ENCODE measurements at regions not wholly inside any gene's neighbourhood (a gene's known extent, or its start where the extent isn't known, plus 50 kb on each side); places are given as distances from the start of the nearest gene placed in this dataset.

DNA sequence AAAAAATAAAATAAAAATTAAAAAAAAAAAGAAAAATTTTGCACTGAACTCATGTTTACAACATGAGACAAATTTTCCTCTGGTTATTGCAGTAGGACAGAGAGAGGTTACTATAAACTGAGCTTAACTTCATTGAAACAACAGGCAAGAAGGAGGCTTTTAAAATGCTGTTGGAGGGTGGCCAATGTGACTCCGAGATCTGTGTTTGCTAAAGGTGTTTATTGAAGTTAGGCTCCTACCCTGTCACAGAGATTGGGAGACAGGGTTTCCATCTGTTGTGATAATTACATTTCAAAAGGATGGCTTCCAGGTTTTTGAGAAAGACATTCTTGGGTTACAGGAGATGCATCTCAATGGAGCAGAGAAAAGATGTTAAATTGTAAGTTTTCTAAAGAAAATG, 370.5 kb upstream of the HS3ST1 start:
- H3K36me3 ChIP-seq (replicated peaks in 1 of 2; ENCODE audit: control extremely low read depth in 1 of 2, control insufficient read depth in 1 of 2, extremely low read depth in 1 of 2, insufficient read depth in 2 of 2, low read length in 1 of 2): no peaks in the 10 kb centered on the region
- no peak overlapping the region for H3K27ac Mint-ChIP-seq
- H4K20me1 ChIP-seq (ENCODE audit: control insufficient read depth, insufficient read depth, low read length, poor library complexity, severe bottlenecking): no peaks in the 10 kb centered on the region
- CTCF ChIA-PET: no interaction called here
- no peak overlapping the region for H3K4me3 ChIP-seq (ENCODE audit: control extremely low read depth in 1 of 5, extremely low read depth in 1 of 5, insufficient read depth in 1 of 5, low read depth in 2 of 5, low read length in 4 of 5)
- H3K79me2 ChIP-seq (ENCODE audit: control insufficient read depth, insufficient read depth, low read length): no peaks in the 10 kb centered on the region
- no peaks in the 10 kb centered on the region for H3K9me3 ChIP-seq (ENCODE audit: control extremely low read depth in 1 of 3, control insufficient read depth in 2 of 3, insufficient read depth in 1 of 3, low read length in 2 of 3)
- no peaks in the 10 kb centered on the region for H3K4me1 Mint-ChIP-seq
- no peaks in the 10 kb centered on the region for H3K27me3 Mint-ChIP-seq
- H3K27ac ChIP-seq (ENCODE audit: low read length in 2 of 2): no peak overlapping the region
- ATAC-seq (ENCODE audit: low read depth) (no peak), DNase-seq (no peak)
- H2AFZ ChIP-seq (ENCODE audit: insufficient read depth, low read depth, low read length, poor library complexity, severe bottlenecking): no peak overlapping the region
- H3K9ac ChIP-seq (ENCODE audit: low read length): no peak overlapping the region
- H3K4me1 ChIP-seq (ENCODE audit: control insufficient read depth in 2 of 2, insufficient read depth in 2 of 2, low read length in 2 of 2): no peaks in the 10 kb centered on the region
- POLR2A ChIA-PET: no interaction called here
- H3K27me3 ChIP-seq (replicated peaks in 1 of 4; ENCODE audit: control extremely low read depth in 1 of 4, control insufficient read depth in 3 of 4, insufficient read depth in 4 of 4, low read length in 3 of 4): no peaks in the 10 kb centered on the region
- TF ChIP-seq, protein P1, sequence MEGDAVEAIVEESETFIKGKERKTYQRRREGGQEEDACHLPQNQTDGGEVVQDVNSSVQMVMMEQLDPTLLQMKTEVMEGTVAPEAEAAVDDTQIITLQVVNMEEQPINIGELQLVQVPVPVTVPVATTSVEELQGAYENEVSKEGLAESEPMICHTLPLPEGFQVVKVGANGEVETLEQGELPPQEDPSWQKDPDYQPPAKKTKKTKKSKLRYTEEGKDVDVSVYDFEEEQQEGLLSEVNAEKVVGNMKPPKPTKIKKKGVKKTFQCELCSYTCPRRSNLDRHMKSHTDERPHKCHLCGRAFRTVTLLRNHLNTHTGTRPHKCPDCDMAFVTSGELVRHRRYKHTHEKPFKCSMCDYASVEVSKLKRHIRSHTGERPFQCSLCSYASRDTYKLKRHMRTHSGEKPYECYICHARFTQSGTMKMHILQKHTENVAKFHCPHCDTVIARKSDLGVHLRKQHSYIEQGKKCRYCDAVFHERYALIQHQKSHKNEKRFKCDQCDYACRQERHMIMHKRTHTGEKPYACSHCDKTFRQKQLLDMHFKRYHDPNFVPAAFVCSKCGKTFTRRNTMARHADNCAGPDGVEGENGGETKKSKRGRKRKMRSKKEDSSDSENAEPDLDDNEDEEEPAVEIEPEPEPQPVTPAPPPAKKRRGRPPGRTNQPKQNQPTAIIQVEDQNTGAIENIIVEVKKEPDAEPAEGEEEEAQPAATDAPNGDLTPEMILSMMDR (IDR thresholded peaks at IDR 0.05): no peak
- TF ChIP-seq EZH2 (IDR thresholded peaks at IDR 0.05; ENCODE audit: borderline replicate concordance, insufficient read depth, low read depth, low read length, poor library complexity, severe bottlenecking): no peak
- H3K4me3 Mint-ChIP-seq: no peak overlapping the region
- WGBS (ENCODE audit: insufficient coverage): 100% methylated on average over 1 of the region's 1 CpG
- H3K9me3 Mint-ChIP-seq (ENCODE audit: insufficient read depth): no peaks in the 10 kb centered on the region
- intact Hi-C loops (cut with micrococcal nuclease): no loop called here
- no peak overlapping the region for H3K4me2 ChIP-seq (replicated peaks; ENCODE audit: low read depth, low read length, poor library complexity, severe bottlenecking)

DNA sequence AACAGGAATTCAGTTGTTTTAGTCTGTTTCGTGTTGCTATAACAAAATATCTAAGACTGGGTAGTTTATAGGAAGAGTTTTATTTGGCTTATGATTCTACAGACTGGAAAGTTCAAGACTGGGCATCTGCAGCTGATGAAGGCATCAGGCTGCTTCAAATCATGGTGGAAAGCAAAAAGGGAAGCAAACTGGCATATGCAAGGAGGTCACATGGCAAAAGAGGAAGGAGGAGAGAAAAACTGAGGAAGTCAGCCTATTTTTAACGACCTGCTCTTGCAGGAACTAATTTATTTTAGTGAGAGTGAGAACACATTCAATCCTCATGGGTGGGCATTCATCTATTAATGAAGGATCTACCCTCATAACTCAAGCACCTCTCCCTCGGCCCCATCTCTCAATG, 363.1 kb upstream of the HS3ST1 start:
- Histone ChIP-seq H4K20me1 (ENCODE audit: control insufficient read depth, insufficient read depth, low read length, poor library complexity, severe bottlenecking) (no peaks in the 10 kb centered on the region), H2AFZ (ENCODE audit: insufficient read depth, low read depth, low read length, poor library complexity, severe bottlenecking) (no peak overlapping the region), H3K9ac (ENCODE audit: low read length) (no peak overlapping the region), H3K36me3 (replicated peaks in 1 of 2; ENCODE audit: control extremely low read depth in 1 of 2, control insufficient read depth in 1 of 2, extremely low read depth in 1 of 2, insufficient read depth in 2 of 2, low read length in 1 of 2) (no peaks in the 10 kb centered on the region), H3K27ac (ENCODE audit: low read length in 2 of 2) (no peak overlapping the region), H3K4me2 (replicated peaks; ENCODE audit: low read depth, low read length, poor library complexity, severe bottlenecking) (no peak overlapping the region), H3K9me3 (ENCODE audit: control extremely low read depth in 1 of 3, control insufficient read depth in 2 of 3, insufficient read depth in 1 of 3, low read length in 2 of 3) (no peaks in the 10 kb centered on the region), H3K4me3 (ENCODE audit: control extremely low read depth in 1 of 5, extremely low read depth in 1 of 5, insufficient read depth in 1 of 5, low read depth in 2 of 5, low read length in 4 of 5) (no peak overlapping the region), H3K4me1 (ENCODE audit: control insufficient read depth in 2 of 2, insufficient read depth in 2 of 2, low read length in 2 of 2) (no peaks in the 10 kb centered on the region), H3K79me2 (ENCODE audit: control insufficient read depth, insufficient read depth, low read length) (no peaks in the 10 kb centered on the region), H3K27me3 (replicated peaks in 1 of 4; ENCODE audit: control extremely low read depth in 1 of 4, control insufficient read depth in 3 of 4, insufficient read depth in 4 of 4, low read length in 3 of 4) (no peaks in the 10 kb centered on the region)
- TF ChIP-seq, protein P1 (IDR thresholded peaks at IDR 0.05): no peak
- TF ChIP-seq EZH2 (IDR thresholded peaks at IDR 0.05; ENCODE audit: borderline replicate concordance, insufficient read depth, low read depth, low read length, poor library complexity, severe bottlenecking): no peak
- DNase-seq (no peak), ATAC-seq (ENCODE audit: low read depth) (no peak)
- CTCF ChIA-PET: no interaction called here
- WGBS (ENCODE audit: insufficient coverage): 67% methylated on average over 1 of the region's 3 CpGs
- Mint-ChIP-seq H3K4me1 (no peaks in the 10 kb centered on the region), H3K9me3 (ENCODE audit: insufficient read depth) (no peaks in the 10 kb centered on the region), H3K4me3 (no peak overlapping the region), H3K27ac (no peak overlapping the region), H3K27me3 (no peaks in the 10 kb centered on the region)
- intact Hi-C loops (cut with micrococcal nuclease): no loop called here
- POLR2A ChIA-PET: no interaction called here

All from B cell (primary cell).